ENCODE measurements at regions not wholly inside any gene's neighbourhood (a gene's known extent, or its start where the extent isn't known, plus 50 kb on each side); places are given as distances from the start of the nearest gene placed in this dataset.

GRCh38 chr6:133680994-133681393 is 207.9 kb upstream of the TCF21 start:
- no peak for FAIRE-seq

GRCh38 chr6:133681891-133682290 is 207.0 kb upstream of the TCF21 start:
- FAIRE-seq (no peak), DNase-seq (ENCODE audit: insufficient read length, low spot score) (no peak)
- TF ChIP-seq TAF1 (IDR thresholded peaks at IDR 0.05; ENCODE audit: low read depth, low read length) (no peak), POLR2A (IDR thresholded peaks at IDR 0.05; ENCODE audit: low read depth, low read length) (no peak), POU2F2 (IDR thresholded peaks at IDR 0.05; ENCODE audit: low read depth, low read length) (no peak), POLR2AphosphoS5 (IDR thresholded peaks at IDR 0.05; ENCODE audit: low read depth, low read length) (no peak), PAX5 (IDR thresholded peaks at IDR 0.05; ENCODE audit: insufficient read depth, low read length, severe bottlenecking) (no peak), SPI1 (IDR thresholded peaks at IDR 0.05; ENCODE audit: low read depth, low read length) (no peak)

More at GRCh38 chr6:133680994-133681393, 207.9 kb upstream of the TCF21 start:
- DNase-seq (ENCODE audit: insufficient read length, low spot score), result no peak
- TF ChIP-seq POLR2A (IDR thresholded peaks at IDR 0.05; ENCODE audit: low read depth, low read length) (no peak), SPI1 (IDR thresholded peaks at IDR 0.05; ENCODE audit: low read depth, low read length) (no peak), POU2F2 (IDR thresholded peaks at IDR 0.05; ENCODE audit: low read depth, low read length) (no peak), PAX5 (IDR thresholded peaks at IDR 0.05; ENCODE audit: insufficient read depth, low read length, severe bottlenecking) (no peak), POLR2AphosphoS5 (IDR thresholded peaks at IDR 0.05; ENCODE audit: low read depth, low read length) (no peak), TAF1 (IDR thresholded peaks at IDR 0.05; ENCODE audit: low read depth, low read length) (no peak)

GRCh38 chr6:133682506-133683307 is 206.2 kb upstream of the TCF21 start:
- no peak for FAIRE-seq
- no peak for DNase-seq (ENCODE audit: insufficient read length, low spot score)
- TF ChIP-seq TAF1 (IDR thresholded peaks at IDR 0.05; ENCODE audit: low read depth, low read length) (no peak), POLR2AphosphoS5 (IDR thresholded peaks at IDR 0.05; ENCODE audit: low read depth, low read length) (no peak), POU2F2 (IDR thresholded peaks at IDR 0.05; ENCODE audit: low read depth, low read length) (no peak), PAX5 (IDR thresholded peaks at IDR 0.05; ENCODE audit: insufficient read depth, low read length, severe bottlenecking) (no peak), POLR2A (IDR thresholded peaks at IDR 0.05; ENCODE audit: low read depth, low read length) (no peak), SPI1 (IDR thresholded peaks at IDR 0.05; ENCODE audit: low read depth, low read length) (no peak)

GRCh38 chr6:133683308-133683580 is 205.7 kb upstream of the TCF21 start:
- no peak for TF ChIP-seq SPI1 (IDR thresholded peaks at IDR 0.05; ENCODE audit: low read depth, low read length)
- no peak for TF ChIP-seq POLR2AphosphoS5 (IDR thresholded peaks at IDR 0.05; ENCODE audit: low read depth, low read length)
- no peak for TF ChIP-seq PAX5 (IDR thresholded peaks at IDR 0.05; ENCODE audit: insufficient read depth, low read length, severe bottlenecking)
- TF ChIP-seq POLR2A (IDR thresholded peaks at IDR 0.05; ENCODE audit: low read depth, low read length), result no peak
- TF ChIP-seq POU2F2 (IDR thresholded peaks at IDR 0.05; ENCODE audit: low read depth, low read length), result no peak
- no peak for TF ChIP-seq TAF1 (IDR thresholded peaks at IDR 0.05; ENCODE audit: low read depth, low read length)
- no peak for FAIRE-seq

DNA sequence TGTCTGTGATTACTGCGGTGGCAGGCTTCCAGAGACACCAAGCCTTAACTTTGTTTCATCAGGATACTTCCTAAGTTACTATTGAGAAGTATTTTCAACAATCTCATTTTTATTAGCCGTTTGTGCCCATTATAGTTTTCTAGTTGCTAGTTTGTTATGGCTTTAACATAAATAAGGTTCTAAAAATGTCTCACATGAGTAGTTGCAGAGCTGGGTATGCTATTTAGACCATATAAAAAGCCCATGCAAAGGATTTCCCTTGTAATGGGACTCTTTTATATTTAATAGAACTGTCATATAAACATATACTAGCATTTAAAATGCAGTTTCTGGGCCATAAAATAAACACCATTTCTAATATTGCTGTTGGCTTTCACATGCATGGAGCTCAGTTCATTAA is 205.3 kb upstream of the TCF21 start:
- no peak for DNase-seq (ENCODE audit: insufficient read length, low spot score)
- no peak for FAIRE-seq

More at GRCh38 chr6:133683308-133683580, 205.7 kb upstream of the TCF21 start:
- no peak for DNase-seq (ENCODE audit: insufficient read length, low spot score)

DNA sequence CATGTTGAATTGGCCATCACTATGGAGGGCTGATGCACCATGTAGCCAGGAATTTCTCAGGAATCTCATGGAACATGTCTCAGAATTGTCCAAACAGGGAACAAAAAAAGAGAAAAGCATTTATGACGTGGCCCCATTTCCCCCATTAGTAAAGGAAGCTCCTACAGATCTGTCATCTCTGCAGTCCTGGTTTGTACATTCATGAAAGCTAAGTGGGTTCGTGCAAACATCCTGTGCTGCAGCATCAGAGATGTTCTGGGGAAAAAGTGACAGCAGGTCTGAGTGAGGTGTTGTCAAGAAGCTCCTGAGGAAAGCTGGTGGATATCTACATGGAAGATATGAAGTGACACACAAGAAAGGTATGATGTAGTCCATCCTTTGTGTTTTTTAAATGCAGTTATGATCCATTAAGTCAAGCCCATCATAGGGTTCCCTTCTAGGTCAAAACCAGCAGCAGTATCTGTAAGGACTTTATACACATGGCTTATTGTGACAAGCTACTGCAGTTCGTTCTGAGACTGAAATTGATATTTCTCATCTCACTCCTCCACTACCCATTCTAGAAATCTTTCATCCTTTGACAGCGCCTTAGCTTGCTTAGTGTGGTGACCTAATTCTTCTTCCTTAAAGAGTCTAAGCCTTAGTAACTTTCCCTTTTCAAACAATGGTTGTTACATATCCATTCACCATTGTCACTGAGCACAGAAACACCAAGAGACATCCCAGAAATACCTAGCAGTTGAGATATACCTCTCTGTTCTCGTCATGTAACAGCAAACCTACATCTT is 200.0 kb upstream of the TCF21 start:
- DNase-seq (ENCODE audit: insufficient read length, low spot score) (no peak), FAIRE-seq (no peak)
- TF ChIP-seq TAF1 (IDR thresholded peaks at IDR 0.05; ENCODE audit: low read depth, low read length) (no peak), SPI1 (IDR thresholded peaks at IDR 0.05; ENCODE audit: low read depth, low read length) (no peak), POLR2AphosphoS5 (IDR thresholded peaks at IDR 0.05; ENCODE audit: low read depth, low read length) (no peak)

More for the DNA sequence above, 205.3 kb upstream of the TCF21 start:
- no peak for TF ChIP-seq POU2F2 (IDR thresholded peaks at IDR 0.05; ENCODE audit: low read depth, low read length)
- no peak for TF ChIP-seq POLR2A (IDR thresholded peaks at IDR 0.05; ENCODE audit: low read depth, low read length)
- TF ChIP-seq SPI1 (IDR thresholded peaks at IDR 0.05; ENCODE audit: low read depth, low read length), result no peak
- no peak for TF ChIP-seq POLR2AphosphoS5 (IDR thresholded peaks at IDR 0.05; ENCODE audit: low read depth, low read length)

DNA sequence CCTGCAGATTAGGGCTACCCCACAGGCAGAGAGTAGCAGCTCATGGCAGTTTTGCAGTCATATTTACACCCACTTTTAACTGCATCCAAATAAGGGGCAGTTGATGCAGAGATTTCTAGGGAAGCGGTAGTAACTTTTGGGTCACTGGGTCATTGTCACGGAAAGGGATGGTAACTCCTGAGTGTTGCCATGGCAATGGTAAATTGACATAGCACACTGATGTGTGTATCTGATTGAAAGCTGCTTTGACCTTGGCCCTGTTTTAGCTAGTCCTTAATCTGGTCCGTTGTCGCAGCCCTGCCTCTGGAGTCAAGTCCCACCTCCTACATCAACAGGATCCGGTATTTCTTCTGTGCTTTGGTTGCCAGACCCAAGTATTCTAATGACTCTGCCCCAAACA is 199.1 kb upstream of the TCF21 start:
- FAIRE-seq, result no peak
- TF ChIP-seq SPI1 (IDR thresholded peaks at IDR 0.05; ENCODE audit: low read depth, low read length) (no peak), POLR2A (IDR thresholded peaks at IDR 0.05; ENCODE audit: low read depth, low read length) (no peak), PAX5 (IDR thresholded peaks at IDR 0.05; ENCODE audit: insufficient read depth, low read length, severe bottlenecking) (no peak)
- no peak for DNase-seq (ENCODE audit: insufficient read length, low spot score)

GRCh38 chr6:133693565-133693964 is 195.3 kb upstream of the TCF21 start:
- no peak for TF ChIP-seq POLR2A (IDR thresholded peaks at IDR 0.05; ENCODE audit: low read depth, low read length)
- no peak for TF ChIP-seq POU2F2 (IDR thresholded peaks at IDR 0.05; ENCODE audit: low read depth, low read length)
- TF ChIP-seq TAF1 (IDR thresholded peaks at IDR 0.05; ENCODE audit: low read depth, low read length), result no peak
- TF ChIP-seq SPI1 (IDR thresholded peaks at IDR 0.05; ENCODE audit: low read depth, low read length), result no peak
- TF ChIP-seq POLR2AphosphoS5 (IDR thresholded peaks at IDR 0.05; ENCODE audit: low read depth, low read length), result no peak
- no peak for TF ChIP-seq PAX5 (IDR thresholded peaks at IDR 0.05; ENCODE audit: insufficient read depth, low read length, severe bottlenecking)
- DNase-seq (ENCODE audit: insufficient read length, low spot score), result no peak
- no peak for FAIRE-seq

DNA sequence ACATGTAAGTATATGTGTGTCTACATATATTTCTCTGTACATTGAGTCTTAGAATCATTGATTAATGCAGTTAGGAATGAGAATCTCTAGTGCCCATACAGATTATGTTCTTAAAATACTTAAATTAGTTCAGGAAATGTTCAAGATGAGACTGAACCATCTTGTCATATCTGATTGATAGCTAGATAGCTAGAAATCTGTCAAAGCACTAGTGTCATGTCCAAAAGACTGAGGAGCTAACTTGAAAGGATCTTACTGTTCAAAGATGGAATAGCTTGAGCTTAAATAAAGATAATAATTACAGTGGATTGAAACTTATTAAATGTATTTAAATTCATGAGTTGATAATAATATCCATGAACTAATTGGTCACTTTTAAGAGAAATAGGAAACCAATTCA is 191.7 kb upstream of the TCF21 start:
- TF ChIP-seq SPI1 (IDR thresholded peaks at IDR 0.05; ENCODE audit: low read depth, low read length) (no peak), POU2F2 (IDR thresholded peaks at IDR 0.05; ENCODE audit: low read depth, low read length) (no peak), TAF1 (IDR thresholded peaks at IDR 0.05; ENCODE audit: low read depth, low read length) (no peak), POLR2AphosphoS5 (IDR thresholded peaks at IDR 0.05; ENCODE audit: low read depth, low read length) (no peak), PAX5 (IDR thresholded peaks at IDR 0.05; ENCODE audit: insufficient read depth, low read length, severe bottlenecking) (no peak), POLR2A (IDR thresholded peaks at IDR 0.05; ENCODE audit: low read depth, low read length) (no peak)
- FAIRE-seq (no peak), DNase-seq (ENCODE audit: insufficient read length, low spot score) (no peak)

All from GM12891 (cell line).